ENCODE measurements at regions not wholly inside any gene's neighbourhood (a gene's known extent, or its start where the extent isn't known, plus 50 kb on each side); places are given as distances from the start of the nearest gene placed in this dataset.

- Histone ChIP-seq H3K4me1 (replicated peaks in 1 of 4; ENCODE audit: control insufficient read depth in 3 of 4, insufficient read depth in 4 of 4, low read length in 3 of 4) (no peaks in the 10 kb centered on the region), H4K8ac (ENCODE audit: extremely low read depth, insufficient read depth, low read length) (no peak overlapping the region), H3K18ac (ENCODE audit: extremely low read depth, low read length) (no peak overlapping the region), H2BK15ac (ENCODE audit: low read length) (no peak overlapping the region), H3K23me2 (ENCODE audit: low read depth, low read length) (no peaks in the 10 kb centered on the region), H3K56ac (replicated peaks; ENCODE audit: insufficient read length, low read depth, low read length) (no peak overlapping the region), H3K79me1 (ENCODE audit: low read depth, low read length) (no peaks in the 10 kb centered on the region), H2BK120ac (replicated peaks; ENCODE audit: low read depth, low read length) (no peak overlapping the region), H3K4ac (replicated peaks; ENCODE audit: insufficient read length, low read depth, low read length) (no peak overlapping the region), H3K4me2 (ENCODE audit: insufficient read depth in 1 of 2, low read depth in 2 of 2, low read length in 2 of 2) (no peak overlapping the region), H3K23ac (ENCODE audit: insufficient read length) (no peak overlapping the region), H3K27ac (ENCODE audit: low read depth, low read length) (no peak overlapping the region), H4K91ac (replicated peaks; ENCODE audit: insufficient read length, low read length) (no peak overlapping the region), H3K14ac (ENCODE audit: insufficient read length) (no peak overlapping the region), H3K4me3 (ENCODE audit: extremely low read depth in 1 of 4, insufficient read depth in 2 of 4, low read depth in 3 of 4, low read length in 4 of 4) (no peak overlapping the region), H2BK20ac (ENCODE audit: low read length) (no peak overlapping the region), H4K20me1 (replicated peaks in 1 of 2; ENCODE audit: control insufficient read depth in 1 of 2, insufficient read depth in 2 of 2, low read length in 2 of 2) (no peaks in the 10 kb centered on the region), H4K5ac (ENCODE audit: insufficient read length, low read depth, low read length) (no peak overlapping the region), H3K27me3 (replicated peaks in 1 of 4; ENCODE audit: control insufficient read depth in 3 of 4, extremely low read depth in 1 of 4, insufficient read depth in 3 of 4, low read length in 3 of 4) (no peaks in the 10 kb centered on the region), H2BK5ac (ENCODE audit: low read depth, low read length) (no peak overlapping the region), H3K9ac (replicated peaks in 1 of 4; ENCODE audit: extremely low read depth in 1 of 4, low read depth in 3 of 4, low read length in 3 of 4) (no peak overlapping the region), H3K36me3 (ENCODE audit: control insufficient read depth in 2 of 4, insufficient read depth in 4 of 4, low read length in 3 of 4) (no peaks in the 10 kb centered on the region), H3K79me2 (ENCODE audit: control insufficient read depth in 1 of 2, insufficient read depth in 2 of 2, low read length in 2 of 2) (no peaks in the 10 kb centered on the region), H3K9me3 (ENCODE audit: insufficient read depth in 2 of 2, low read depth in 1 of 2, low read length in 1 of 2) (peaks cover 0 to 5% of the 10 kb centered on the region in 2 experiments; a peak in 1 of 4 replicates), H2AFZ (ENCODE audit: low read length) (no peak overlapping the region), H2BK12ac (ENCODE audit: low read depth, low read length) (no peak overlapping the region), H2AK5ac (ENCODE audit: low read depth, low read length) (no peak overlapping the region)
- no peak for TF ChIP-seq CREB1 (IDR thresholded peaks at IDR 0.05)
- POLR2A ChIA-PET (ENCODE audit: partially characterized antibody), result no interaction called here
- DNase-seq (ENCODE audit: low read depth in 1 of 2, low spot score in 2 of 2), result no peak
- 90% methylated on average over 3 of the region's 3 CpGs; no CpG with 5 or more reads in 1 of the 2 experiments for WGBS, 2 experiments (ENCODE audit: extremely low coverage in 1 of 2, insufficient coverage in 1 of 2, insufficient read length in 1 of 2, insufficient replicate concordance in 2 of 2, low coverage in 1 of 2, low lambda C conversion rate in 2 of 2, missing lambda C conversion rate in 1 of 2)
- FAIRE-seq, result no peak
- CTCF ChIA-PET (ENCODE audit: partially characterized antibody), result no interaction called here
Observed at GRCh38 chr4:125191232-125191631, 123.5 kb upstream of the FAT4 start.

Data from H1 (cell line).